ENCODE measurements at regions not wholly inside any gene's neighbourhood (a gene's known extent, or its start where the extent isn't known, plus 50 kb on each side); places are given as distances from the start of the nearest gene placed in this dataset.

GRCh38 chr1:55503663-55504305, 288.6 kb upstream of the USP24 start:
- in situ Hi-C loops (cut with MboI; ENCODE audit: low sequenced_read_pairs) = no loop called here

GRCh38 chr1:55500601-55501000, 285.4 kb upstream of the USP24 start:
- in situ Hi-C loops (cut with MboI; ENCODE audit: low sequenced_read_pairs) = no loop called here

GRCh38 chr1:55490547-55490946, 275.4 kb upstream of the USP24 start:
- in situ Hi-C loops (cut with MboI; ENCODE audit: low sequenced_read_pairs) = no loop called here

GRCh38 chr1:55484173-55484572, 269.0 kb upstream of the USP24 start:
- in situ Hi-C loops (cut with MboI; ENCODE audit: low sequenced_read_pairs) = no loop called here

GRCh38 chr1:55483523-55483922, 268.4 kb upstream of the USP24 start:
- in situ Hi-C loops (cut with MboI; ENCODE audit: low sequenced_read_pairs) = no loop called here

GRCh38 chr1:55481634-55482033, 266.5 kb upstream of the USP24 start:
- in situ Hi-C loops (cut with MboI; ENCODE audit: low sequenced_read_pairs) = no loop called here

GRCh38 chr1:55480029-55480795, 265.0 kb upstream of the USP24 start:
- in situ Hi-C loops (cut with MboI; ENCODE audit: low sequenced_read_pairs) = no loop called here

GRCh38 chr1:55478742-55479141, 263.6 kb upstream of the USP24 start:
- in situ Hi-C loops (cut with MboI; ENCODE audit: low sequenced_read_pairs) = no loop called here

GRCh38 chr1:55477953-55478352, 262.8 kb upstream of the USP24 start:
- in situ Hi-C loops (cut with MboI; ENCODE audit: low sequenced_read_pairs) = no loop called here

- in situ Hi-C loops (cut with MboI; ENCODE audit: low sequenced_read_pairs) = no loop called here
These were observed 261.4 kb upstream of the USP24 start for GRCh38 chr1:55476445-55477015.

GRCh38 chr1:55474168-55474786, 259.1 kb upstream of the USP24 start:
- in situ Hi-C loops (cut with MboI; ENCODE audit: low sequenced_read_pairs) = no loop called here

GRCh38 chr1:55473661-55474060, 258.5 kb upstream of the USP24 start:
- in situ Hi-C loops (cut with MboI; ENCODE audit: low sequenced_read_pairs) = no loop called here

GRCh38 chr1:55472784-55473183, 257.6 kb upstream of the USP24 start:
- in situ Hi-C loops (cut with MboI; ENCODE audit: low sequenced_read_pairs) = no loop called here

GRCh38 chr1:55472115-55472514, 257.0 kb upstream of the USP24 start:
- in situ Hi-C loops (cut with MboI; ENCODE audit: low sequenced_read_pairs) = no loop called here

GRCh38 chr1:55468142-55468795, 253.1 kb upstream of the USP24 start:
- in situ Hi-C loops (cut with MboI; ENCODE audit: low sequenced_read_pairs) = no loop called here

- in situ Hi-C loops (cut with MboI; ENCODE audit: low sequenced_read_pairs) = no loop called here
These were observed 251.8 kb upstream of the USP24 start for GRCh38 chr1:55466921-55467320.

- in situ Hi-C loops (cut with MboI; ENCODE audit: low sequenced_read_pairs) = no loop called here
These were observed 251.2 kb upstream of the USP24 start for GRCh38 chr1:55466373-55466772.

- in situ Hi-C loops (cut with MboI; ENCODE audit: low sequenced_read_pairs) = no loop called here
These were observed 249.4 kb upstream of the USP24 start for GRCh38 chr1:55464550-55464949.

GRCh38 chr1:55463814-55464475, 248.8 kb upstream of the USP24 start:
- in situ Hi-C loops (cut with MboI; ENCODE audit: low sequenced_read_pairs) = no loop called here

GRCh38 chr1:55457874-55458273, 242.7 kb upstream of the USP24 start:
- in situ Hi-C loops (cut with MboI; ENCODE audit: low sequenced_read_pairs) = no loop called here

- in situ Hi-C loops (cut with MboI; ENCODE audit: low sequenced_read_pairs) = no loop called here
These were observed 241.8 kb upstream of the USP24 start for GRCh38 chr1:55456971-55457370.
